ENCODE measurements at regions not wholly inside any gene's neighbourhood (a gene's known extent, or its start where the extent isn't known, plus 50 kb on each side); places are given as distances from the start of the nearest gene placed in this dataset.

DNA sequence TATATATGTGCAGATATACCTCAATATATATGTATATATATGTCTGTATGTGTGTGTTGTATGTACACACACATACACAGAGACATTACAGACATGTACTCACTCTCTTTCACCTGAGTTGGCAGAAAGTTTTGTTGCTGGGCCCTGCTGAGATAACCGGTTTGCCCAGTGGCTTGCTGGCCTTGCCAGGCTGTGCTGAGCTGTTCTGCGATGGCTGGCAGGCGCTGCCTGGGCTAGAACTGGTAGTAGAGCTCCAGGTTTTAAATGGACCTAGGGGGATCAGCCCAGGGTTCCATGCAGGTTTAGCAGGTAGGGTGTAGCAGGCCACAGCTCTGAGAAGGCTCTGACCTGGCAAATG, 394.3 kb downstream of the GADD45G start:
- Histone ChIP-seq H3K9me2 (ENCODE audit: insufficient read depth) (no peaks in the 10 kb centered on the region), H3K4me2 (ENCODE audit: low read length) (no peak overlapping the region), H2AFZ (ENCODE audit: low read depth, low read length, poor library complexity, severe bottlenecking) (no peak overlapping the region), H3K27ac (ENCODE audit: low read depth, low read length) (no peak overlapping the region), H3K79me2 (ENCODE audit: insufficient read depth, low read length) (no peaks in the 10 kb centered on the region), H3K4me1 (ENCODE audit: control insufficient read depth in 1 of 2, insufficient read depth in 2 of 2, low read length in 2 of 2) (peaks cover 7 to 11% of the 10 kb centered on the region in 2 experiments; a peak in 3 of 4 replicates), H3K9ac (ENCODE audit: low read length) (no peak overlapping the region), H3K36me3 (ENCODE audit: control insufficient read depth in 1 of 2, insufficient read depth in 2 of 2, low read length in 2 of 2) (no peaks in the 10 kb centered on the region), H3K27me3 (ENCODE audit: insufficient read depth, low read length) (peaks cover 34% of the 10 kb centered on the region; the same call in 1 of the 2 replicates), H4K20me1 (ENCODE audit: insufficient read depth) (no peaks in the 10 kb centered on the region), H3K9me3 (ENCODE audit: control insufficient read depth in 1 of 2, insufficient read depth in 1 of 2, low read depth in 1 of 2, low read length in 2 of 2) (no peaks in the 10 kb centered on the region), H3K4me3 (replicated peaks in 1 of 2; ENCODE audit: low read depth in 1 of 2, low read length in 2 of 2) (no peak overlapping the region)
- CTCF ChIA-PET: interaction anchor here (1.0 to 1.6 kb wide), 2 partner anchors 396 to 450 kb away, joined by 3 to 8 read pairs; no protein-coding TSS in a partner anchor
- ATAC-seq: no peak
- DNase-seq (ENCODE audit: low read depth, low spot score): no peak
- TF ChIP-seq SP1 (IDR thresholded peaks at IDR 0.05; ENCODE audit: low read depth) (no peak), SIN3A (IDR thresholded peaks at IDR 0.05; ENCODE audit: low read depth) (no peak), CBX3 (IDR thresholded peaks at IDR 0.05; ENCODE audit: low read depth) (no peak), CEBPB (IDR thresholded peaks at IDR 0.05; ENCODE audit: low read depth) (no peak), EZH2phosphoT487 (IDR thresholded peaks at IDR 0.05; ENCODE audit: borderline replicate concordance) (no peak), POLR2AphosphoS5 (IDR thresholded peaks at IDR 0.05; ENCODE audit: low read depth, low read length) (no peak), MAX (IDR thresholded peaks at IDR 0.05) (no peak), FOSL1 (IDR thresholded peaks at IDR 0.05; ENCODE audit: low read depth) (no peak), EGR1 (IDR thresholded peaks at IDR 0.05; ENCODE audit: low read depth) (no peak), EZH2 (IDR thresholded peaks at IDR 0.05) (no peak), ATF3 (IDR thresholded peaks at IDR 0.05) (no peak), ZNF274 (IDR thresholded peaks at IDR 0.05; ENCODE audit: low read depth, low read length) (no peak), ZFX (IDR thresholded peaks at IDR 0.05) (no peak), POLR2A (IDR thresholded peaks at IDR 0.05; ENCODE audit: borderline replicate concordance, extremely low read depth, insufficient read depth, insufficient read length) (no peak), ELF1 (IDR thresholded peaks at IDR 0.05; ENCODE audit: borderline replicate concordance, low read depth) (no peak), JUND (IDR thresholded peaks at IDR 0.05) (no peak), SRF (IDR thresholded peaks at IDR 0.05; ENCODE audit: low read depth) (no peak)
- TF ChIP-seq, protein P1, sequence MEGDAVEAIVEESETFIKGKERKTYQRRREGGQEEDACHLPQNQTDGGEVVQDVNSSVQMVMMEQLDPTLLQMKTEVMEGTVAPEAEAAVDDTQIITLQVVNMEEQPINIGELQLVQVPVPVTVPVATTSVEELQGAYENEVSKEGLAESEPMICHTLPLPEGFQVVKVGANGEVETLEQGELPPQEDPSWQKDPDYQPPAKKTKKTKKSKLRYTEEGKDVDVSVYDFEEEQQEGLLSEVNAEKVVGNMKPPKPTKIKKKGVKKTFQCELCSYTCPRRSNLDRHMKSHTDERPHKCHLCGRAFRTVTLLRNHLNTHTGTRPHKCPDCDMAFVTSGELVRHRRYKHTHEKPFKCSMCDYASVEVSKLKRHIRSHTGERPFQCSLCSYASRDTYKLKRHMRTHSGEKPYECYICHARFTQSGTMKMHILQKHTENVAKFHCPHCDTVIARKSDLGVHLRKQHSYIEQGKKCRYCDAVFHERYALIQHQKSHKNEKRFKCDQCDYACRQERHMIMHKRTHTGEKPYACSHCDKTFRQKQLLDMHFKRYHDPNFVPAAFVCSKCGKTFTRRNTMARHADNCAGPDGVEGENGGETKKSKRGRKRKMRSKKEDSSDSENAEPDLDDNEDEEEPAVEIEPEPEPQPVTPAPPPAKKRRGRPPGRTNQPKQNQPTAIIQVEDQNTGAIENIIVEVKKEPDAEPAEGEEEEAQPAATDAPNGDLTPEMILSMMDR (IDR thresholded peaks at IDR 0.05 in 2 of 3, conservative IDR thresholded peaks at IDR 0.05 in 1 of 3; ENCODE audit: borderline replicate concordance in 1 of 3, insufficient read depth in 1 of 3, low read depth in 2 of 3, low read length in 2 of 3): no peak
- TF ChIP-seq, protein P2, sequence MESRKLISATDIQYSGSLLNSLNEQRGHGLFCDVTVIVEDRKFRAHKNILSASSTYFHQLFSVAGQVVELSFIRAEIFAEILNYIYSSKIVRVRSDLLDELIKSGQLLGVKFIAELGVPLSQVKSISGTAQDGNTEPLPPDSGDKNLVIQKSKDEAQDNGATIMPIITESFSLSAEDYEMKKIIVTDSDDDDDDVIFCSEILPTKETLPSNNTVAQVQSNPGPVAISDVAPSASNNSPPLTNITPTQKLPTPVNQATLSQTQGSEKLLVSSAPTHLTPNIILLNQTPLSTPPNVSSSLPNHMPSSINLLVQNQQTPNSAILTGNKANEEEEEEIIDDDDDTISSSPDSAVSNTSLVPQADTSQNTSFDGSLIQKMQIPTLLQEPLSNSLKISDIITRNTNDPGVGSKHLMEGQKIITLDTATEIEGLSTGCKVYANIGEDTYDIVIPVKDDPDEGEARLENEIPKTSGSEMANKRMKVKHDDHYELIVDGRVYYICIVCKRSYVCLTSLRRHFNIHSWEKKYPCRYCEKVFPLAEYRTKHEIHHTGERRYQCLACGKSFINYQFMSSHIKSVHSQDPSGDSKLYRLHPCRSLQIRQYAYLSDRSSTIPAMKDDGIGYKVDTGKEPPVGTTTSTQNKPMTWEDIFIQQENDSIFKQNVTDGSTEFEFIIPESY (IDR thresholded peaks at IDR 0.05; ENCODE audit: extremely low read depth, insufficient replicate concordance, low read length): no peak
- TF ChIP-seq, protein P3, sequence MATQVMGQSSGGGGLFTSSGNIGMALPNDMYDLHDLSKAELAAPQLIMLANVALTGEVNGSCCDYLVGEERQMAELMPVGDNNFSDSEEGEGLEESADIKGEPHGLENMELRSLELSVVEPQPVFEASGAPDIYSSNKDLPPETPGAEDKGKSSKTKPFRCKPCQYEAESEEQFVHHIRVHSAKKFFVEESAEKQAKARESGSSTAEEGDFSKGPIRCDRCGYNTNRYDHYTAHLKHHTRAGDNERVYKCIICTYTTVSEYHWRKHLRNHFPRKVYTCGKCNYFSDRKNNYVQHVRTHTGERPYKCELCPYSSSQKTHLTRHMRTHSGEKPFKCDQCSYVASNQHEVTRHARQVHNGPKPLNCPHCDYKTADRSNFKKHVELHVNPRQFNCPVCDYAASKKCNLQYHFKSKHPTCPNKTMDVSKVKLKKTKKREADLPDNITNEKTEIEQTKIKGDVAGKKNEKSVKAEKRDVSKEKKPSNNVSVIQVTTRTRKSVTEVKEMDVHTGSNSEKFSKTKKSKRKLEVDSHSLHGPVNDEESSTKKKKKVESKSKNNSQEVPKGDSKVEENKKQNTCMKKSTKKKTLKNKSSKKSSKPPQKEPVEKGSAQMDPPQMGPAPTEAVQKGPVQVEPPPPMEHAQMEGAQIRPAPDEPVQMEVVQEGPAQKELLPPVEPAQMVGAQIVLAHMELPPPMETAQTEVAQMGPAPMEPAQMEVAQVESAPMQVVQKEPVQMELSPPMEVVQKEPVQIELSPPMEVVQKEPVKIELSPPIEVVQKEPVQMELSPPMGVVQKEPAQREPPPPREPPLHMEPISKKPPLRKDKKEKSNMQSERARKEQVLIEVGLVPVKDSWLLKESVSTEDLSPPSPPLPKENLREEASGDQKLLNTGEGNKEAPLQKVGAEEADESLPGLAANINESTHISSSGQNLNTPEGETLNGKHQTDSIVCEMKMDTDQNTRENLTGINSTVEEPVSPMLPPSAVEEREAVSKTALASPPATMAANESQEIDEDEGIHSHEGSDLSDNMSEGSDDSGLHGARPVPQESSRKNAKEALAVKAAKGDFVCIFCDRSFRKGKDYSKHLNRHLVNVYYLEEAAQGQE (IDR thresholded peaks at IDR 0.05; ENCODE audit: low read depth): no peak
- BruUV-seq (replicated peaks): no TSS peak
- RAD21 ChIA-PET (ENCODE audit: low non-redundant PET in 1 of 2, low total read pairs in 2 of 2, uncharacterized antibody in 2 of 2, unreplicated experiment in 2 of 2): no interaction called here
- POLR2A ChIA-PET: interaction anchor here (0.7 kb wide), 1 partner anchor 396 kb away, joined by 3 read pairs; no protein-coding TSS in a partner anchor
- intact Hi-C loops (cut with micrococcal nuclease): no loop called here
